HEK293T (cell line): ENCODE measurements at regions not wholly inside any gene's neighbourhood (a gene's known extent, or its start where the extent isn't known, plus 50 kb on each side); places are given as distances from the start of the nearest gene placed in this dataset.

Experiments used
- BHLHE40 ChIP-seq: fragments of 450-650 bp; IDR thresholded peaks from 2 replicates; pipeline ENCODE4 v1.6.1; 2016; ENCODE audit warnings: mild to moderate bottlenecking, moderate library complexity, borderline replicate concordance
- CTBP1 ChIP-seq: fragments of 450-650 bp; IDR thresholded peaks from 2 replicates; pipeline ENCODE4 v1.6.1; 2016; ENCODE audit warnings: borderline replicate concordance
- ELF4 ChIP-seq: fragments of 450-650 bp; IDR thresholded peaks from 2 replicates; pipeline ENCODE4 v1.6.1; 2017; ENCODE audit warnings: antibody characterized with exemption
- FOXA1 ChIP-seq: fragments of 450-650 bp; IDR thresholded peaks from 2 replicates; pipeline ENCODE4 v1.6.1; 2016; ENCODE audit warnings: mild to moderate bottlenecking
- FOXK2 ChIP-seq: fragments of 450-650 bp; IDR thresholded peaks from 2 replicates; pipeline ENCODE4 v1.6.1; 2016; ENCODE audit warnings: mild to moderate bottlenecking
- L3MBTL2 ChIP-seq: fragments of 450-650 bp; conservative IDR thresholded peaks from 2 replicates; pipeline ENCODE4 v1.6.1; 2016; ENCODE audit warnings: mild to moderate bottlenecking
- NFRKB ChIP-seq: fragments of 450-650 bp; IDR thresholded peaks from 2 replicates; pipeline ENCODE4 v1.6.1; 2016; ENCODE audit warnings: mild to moderate bottlenecking, moderate library complexity
- PKNOX1 ChIP-seq: fragments of 450-650 bp; IDR thresholded peaks from 2 replicates; pipeline ENCODE4 v1.6.1; 2016
- SP1 ChIP-seq: fragments of 450-650 bp; IDR thresholded peaks from 2 replicates; pipeline ENCODE4 v1.6.1; 2017
- TARDBP ChIP-seq: fragments of 450-650 bp; IDR thresholded peaks from 2 replicates; pipeline ENCODE4 v1.6.1; 2016
- ZNF384 ChIP-seq: fragments of 450-650 bp; IDR thresholded peaks from 2 replicates; pipeline ENCODE4 v1.6.1; 2016

GRCh38 chr9:38339496-38339895 lies 53.0 kb upstream of the ALDH1B1 start:
- TF ChIP-seq ELF4 (no peak), TARDBP (no peak), BHLHE40 (no peak), PKNOX1 (no peak), SP1 (no peak), FOXA1 (no peak), CTBP1 (no peak), ZNF384 (no peak), NFRKB (no peak), FOXK2 (no peak), L3MBTL2 (no peak)
